ENCODE measurements at regions not wholly inside any gene's neighbourhood (a gene's known extent, or its start where the extent isn't known, plus 50 kb on each side); places are given as distances from the start of the nearest gene placed in this dataset.

DNA sequence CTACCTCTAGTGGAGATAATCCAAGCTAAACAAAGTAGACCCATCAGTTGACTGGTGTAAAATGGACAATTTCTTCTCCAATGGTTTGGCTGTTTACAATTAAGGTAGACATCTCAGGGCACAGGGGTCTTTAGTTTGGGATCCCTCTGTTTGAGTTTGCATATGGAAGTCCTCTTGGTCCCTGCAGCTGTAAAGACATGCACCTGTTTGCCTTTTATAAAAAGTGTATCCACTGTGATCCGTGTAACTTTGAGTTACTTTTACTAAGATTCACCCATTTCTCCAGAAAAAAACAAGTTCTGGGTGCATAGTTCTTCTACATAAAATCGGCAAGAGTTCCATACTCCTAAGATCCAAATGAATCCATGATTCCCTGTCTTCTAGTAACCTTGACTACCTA lies 374.7 kb upstream of the ADAMTS16 start:
- no peak for FAIRE-seq

- FAIRE-seq = no peak
These were observed 374.0 kb upstream of the ADAMTS16 start for GRCh38 chr5:4766101-4766500.

DNA sequence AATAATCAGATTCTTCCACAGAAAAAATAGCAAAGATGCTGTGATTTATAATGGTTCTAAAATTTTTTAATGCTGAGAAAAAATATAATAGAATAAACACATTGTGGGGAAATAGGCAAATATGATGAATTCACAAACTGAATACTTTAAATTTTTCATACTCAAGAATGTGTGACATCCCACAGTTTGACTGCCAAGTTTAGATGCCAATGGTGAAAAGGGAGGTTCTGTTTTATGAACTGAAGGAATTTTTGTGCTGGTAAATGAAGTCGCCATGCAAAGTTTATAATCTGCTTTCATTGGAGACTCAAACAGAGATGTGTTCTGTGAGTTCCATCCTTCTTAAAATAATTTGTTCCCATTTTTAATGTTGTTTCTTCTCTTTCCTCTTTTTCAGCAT lies 367.5 kb upstream of the ADAMTS16 start:
- no peak for FAIRE-seq

- FAIRE-seq = no peak
These were observed 366.3 kb upstream of the ADAMTS16 start for GRCh38 chr5:4773827-4774317.

- FAIRE-seq = no peak
These were observed 362.7 kb upstream of the ADAMTS16 start for GRCh38 chr5:4777435-4777834.

DNA sequence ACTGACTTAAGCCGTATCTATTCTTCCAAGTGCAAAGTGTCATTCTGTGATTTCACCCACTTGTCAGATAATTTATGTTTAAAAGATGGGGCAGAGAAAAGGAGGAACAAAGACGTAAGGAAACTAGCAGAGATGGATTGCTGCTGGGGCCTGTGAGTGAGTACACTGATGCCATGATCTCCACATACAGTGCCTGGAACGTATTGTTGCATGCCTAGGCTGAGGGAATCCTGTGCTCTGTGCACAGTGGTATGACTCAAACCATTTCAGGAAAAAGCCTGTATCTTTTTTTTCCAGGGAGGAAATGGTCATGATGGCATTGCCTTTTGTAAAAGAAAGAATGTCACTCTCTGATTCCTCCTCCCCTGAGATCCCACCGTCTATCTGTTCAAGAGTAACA lies 359.5 kb upstream of the ADAMTS16 start:
- FAIRE-seq = no peak

DNA sequence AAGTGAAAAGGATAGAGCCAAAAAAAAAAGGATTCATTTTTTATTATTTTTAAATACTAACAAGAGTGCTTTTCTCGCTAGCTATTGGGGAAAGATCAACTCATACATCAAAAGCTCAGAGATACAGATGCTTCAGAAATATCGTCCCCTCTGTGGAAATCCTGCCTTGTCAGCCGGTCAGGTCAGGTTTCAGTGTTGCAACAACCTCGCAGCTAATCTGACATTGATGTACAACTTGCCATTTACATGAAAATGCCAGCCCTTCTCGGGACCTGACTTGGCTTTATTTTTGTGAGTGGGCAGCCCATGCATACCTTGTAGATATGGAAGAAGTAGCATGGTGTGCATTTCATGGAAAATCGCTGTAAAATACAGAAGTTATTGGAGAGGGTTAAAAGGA lies 358.8 kb upstream of the ADAMTS16 start:
- FAIRE-seq = no peak

GRCh38 chr5:4785971-4786370 lies 354.2 kb upstream of the ADAMTS16 start:
- FAIRE-seq = no peak

DNA sequence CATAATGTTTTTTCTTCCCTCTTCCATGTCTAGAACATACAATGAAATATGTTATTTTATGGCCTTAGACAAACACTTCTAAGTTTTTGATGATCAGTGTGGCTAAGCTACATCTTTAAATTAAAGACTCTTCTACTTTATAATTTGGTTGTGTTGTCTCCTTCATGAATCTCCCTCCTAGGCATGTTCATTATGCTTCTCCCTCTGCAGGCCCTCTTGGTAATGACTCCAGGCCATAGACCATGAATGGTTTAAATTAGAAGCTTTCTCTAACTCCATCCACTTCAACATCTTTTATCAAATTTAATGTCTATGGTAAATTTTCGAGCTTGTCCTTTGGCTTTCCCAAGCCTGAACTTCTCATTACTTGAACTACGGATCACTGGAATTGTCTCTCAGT lies 342.7 kb upstream of the ADAMTS16 start:
- FAIRE-seq = no peak

DNA sequence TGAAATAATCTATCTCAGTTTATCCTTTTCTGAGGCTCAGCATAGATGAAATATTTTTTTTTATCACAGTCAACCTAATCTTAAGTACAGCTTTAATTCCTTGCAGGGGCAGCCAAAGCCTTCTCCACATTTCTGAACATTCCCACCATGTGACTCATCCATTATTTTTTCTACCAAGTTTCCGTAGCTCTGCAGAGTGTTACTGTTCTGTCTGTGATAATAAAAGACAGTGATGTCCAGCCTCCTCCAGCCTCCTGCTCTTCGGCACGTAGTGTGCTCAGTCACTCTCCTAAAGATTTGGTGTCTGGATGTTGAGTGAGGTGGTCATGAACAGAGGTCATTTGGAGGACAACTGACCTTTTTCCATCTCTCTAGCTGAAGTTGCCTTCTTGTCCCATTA lies 338.1 kb upstream of the ADAMTS16 start:
- no peak for FAIRE-seq

DNA sequence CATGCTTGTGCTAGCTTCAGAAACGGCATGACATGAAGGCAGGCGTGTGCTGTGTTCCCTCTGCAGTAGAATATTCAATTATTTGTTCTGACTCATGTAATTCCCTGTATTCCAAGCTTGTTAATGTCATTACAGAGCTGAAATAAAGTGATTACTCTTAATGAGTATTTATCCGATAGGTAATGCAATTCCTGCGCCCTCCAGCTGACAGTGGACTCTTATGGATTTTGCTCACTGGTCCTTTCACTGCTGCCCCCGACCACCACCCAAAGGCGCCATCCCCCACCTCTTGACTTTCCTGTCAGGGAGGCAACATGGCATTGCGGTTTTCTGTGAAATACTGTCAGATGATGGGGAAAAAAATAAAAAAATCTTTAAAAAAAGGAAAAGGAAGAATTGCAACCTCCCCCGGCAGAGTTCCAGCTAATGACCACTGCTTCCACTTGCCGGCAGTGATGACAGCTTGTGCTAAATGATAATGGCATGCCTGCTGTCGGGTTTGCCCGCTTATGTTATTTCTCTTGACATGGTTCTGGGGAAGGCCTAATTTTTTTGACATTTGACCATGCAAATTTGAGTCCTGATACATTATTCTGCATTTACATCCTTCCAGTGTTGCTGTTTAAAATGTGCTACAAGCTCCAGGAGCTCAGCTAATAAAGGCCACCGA lies 335.3 kb upstream of the ADAMTS16 start:
- FAIRE-seq = no peak

- no peak for FAIRE-seq
These were observed 325.1 kb upstream of the ADAMTS16 start for GRCh38 chr5:4815002-4815401.

GRCh38 chr5:4817767-4818166 lies 322.4 kb upstream of the ADAMTS16 start:
- FAIRE-seq = no peak

DNA sequence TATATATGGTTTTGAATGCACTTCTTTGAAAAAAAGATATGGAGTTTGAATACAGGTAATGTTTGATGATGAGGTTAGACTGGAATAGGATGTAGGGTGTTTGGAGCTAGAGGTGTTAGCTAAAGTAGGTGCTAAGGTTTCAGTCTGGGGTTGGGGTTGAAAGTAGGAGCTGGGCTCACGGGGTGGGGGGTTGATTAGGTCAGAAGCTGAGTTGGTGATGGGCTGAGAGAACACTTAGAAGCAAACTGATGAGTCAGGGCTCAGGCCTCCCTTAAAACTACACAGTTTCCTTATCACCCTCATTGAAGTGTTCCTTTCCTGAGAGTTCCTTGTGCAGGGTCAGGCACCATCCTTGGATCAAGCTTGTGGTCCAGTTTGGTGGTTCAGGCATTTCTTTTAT lies 308.8 kb upstream of the ADAMTS16 start:
- FAIRE-seq = no peak

DNA sequence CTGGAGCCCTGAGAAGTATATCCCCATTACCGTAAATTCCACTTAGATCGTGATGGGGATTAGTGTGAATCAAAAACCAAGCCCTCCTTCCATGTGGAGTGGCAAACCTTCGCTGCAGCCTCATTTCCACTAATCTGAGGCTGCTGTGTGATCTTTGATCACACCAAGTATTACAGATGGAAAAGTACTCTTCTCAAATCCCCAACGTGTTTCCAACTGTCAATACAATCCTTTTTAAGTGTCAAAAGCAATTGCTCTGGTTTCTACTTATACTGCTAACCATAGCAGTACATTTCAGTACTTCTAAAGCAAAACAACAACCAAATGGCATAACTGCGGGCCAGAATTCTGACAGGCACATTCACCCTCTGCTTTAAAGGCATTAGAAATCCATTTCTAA lies 307.7 kb upstream of the ADAMTS16 start:
- FAIRE-seq = no peak

DNA sequence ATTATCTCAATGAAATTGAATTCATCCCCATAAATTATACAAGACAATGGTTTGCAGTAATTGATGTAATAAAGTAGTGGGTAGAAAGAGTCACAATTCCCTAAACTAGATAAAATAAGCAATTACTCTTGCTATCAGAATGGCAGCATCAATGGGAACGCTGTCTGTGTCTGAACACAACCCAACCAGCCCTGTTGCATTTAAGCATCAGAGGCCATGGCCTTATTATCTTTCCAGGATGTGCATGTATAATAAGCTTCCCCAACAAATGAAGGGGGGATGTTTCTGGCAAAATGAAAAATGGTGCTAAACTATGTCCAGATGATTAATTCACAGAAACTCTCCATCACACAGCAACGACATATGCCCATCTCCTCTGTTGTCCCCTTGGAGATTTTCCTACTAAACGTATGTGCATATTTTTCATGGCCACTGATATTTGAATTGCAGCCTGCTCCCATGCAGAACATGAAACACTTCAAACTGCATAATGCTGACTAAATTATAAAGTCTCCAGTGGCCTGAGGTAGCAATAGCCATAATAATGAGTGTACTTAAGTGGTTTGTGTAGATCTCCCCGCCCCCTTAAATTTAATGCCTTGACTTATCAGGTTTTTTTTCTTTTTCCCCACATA lies 306.9 kb upstream of the ADAMTS16 start:
- FAIRE-seq = no peak

DNA sequence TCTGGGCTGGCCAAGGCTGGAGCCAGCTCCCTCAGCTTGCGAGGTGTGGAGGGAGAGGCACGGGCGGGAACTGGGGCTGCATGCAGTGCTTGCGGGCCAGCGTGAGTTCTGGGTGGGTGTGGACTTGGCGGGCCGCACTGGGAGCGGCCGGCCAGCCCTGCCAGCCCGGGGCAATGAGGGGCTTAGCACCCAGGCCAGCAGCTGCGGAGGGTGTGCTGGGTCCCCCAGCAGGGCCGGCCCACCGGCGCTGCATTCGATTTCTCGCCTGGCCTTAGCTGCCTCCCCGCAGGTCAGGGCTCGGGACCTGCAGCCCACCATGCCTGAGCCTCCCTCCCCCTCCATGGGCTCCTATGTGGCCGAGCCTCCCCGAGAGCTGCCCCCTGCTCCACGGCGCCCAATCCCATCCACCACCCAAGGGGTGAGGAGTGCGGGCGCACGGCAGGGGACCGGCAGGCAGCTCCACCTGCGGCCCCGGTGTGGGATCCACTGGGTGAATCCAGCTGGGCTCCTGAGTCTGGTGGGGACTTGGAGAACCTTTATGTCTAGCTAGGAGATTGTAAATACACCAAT lies 302.6 kb upstream of the ADAMTS16 start:
- no peak for FAIRE-seq

DNA sequence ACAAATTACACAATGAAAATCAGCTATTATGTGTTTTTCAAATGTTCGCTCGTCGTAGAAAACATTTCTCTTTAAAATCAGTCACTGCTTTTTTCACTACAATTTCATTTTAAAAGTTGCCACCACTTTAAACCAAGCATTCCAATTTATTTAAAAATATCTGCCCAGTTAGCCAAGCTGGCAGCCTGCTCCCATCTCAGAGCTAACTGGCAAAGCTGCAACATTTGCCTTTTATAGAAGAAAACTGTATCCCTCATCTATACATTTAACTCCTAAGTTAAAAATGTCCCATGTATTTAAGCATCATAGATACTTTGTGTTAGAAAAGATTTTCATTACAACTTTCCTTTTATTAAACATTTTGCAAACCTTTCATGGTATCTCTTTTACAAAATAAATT lies 294.9 kb upstream of the ADAMTS16 start:
- FAIRE-seq = no peak

GRCh38 chr5:4847766-4848165 lies 292.4 kb upstream of the ADAMTS16 start:
- FAIRE-seq = no peak

DNA sequence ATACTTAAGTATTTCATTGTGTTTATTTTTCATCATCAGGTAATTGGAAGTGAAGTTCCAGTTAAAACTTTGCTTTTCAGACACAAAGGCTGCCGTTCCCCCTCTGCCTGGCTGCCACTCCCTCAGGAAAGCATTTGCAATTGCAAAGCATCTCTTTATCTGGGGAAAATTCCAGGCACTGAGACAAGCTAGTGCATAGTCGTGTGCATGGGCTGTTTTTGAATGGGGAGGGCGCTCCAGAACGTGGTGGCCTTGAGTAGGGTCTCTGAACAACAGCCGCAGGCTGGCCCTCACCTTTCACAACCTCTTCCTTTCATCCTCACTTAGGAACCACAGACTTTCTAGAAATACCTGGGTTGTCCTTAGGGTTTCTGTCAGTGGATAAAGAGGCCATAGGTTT lies 285.1 kb upstream of the ADAMTS16 start:
- FAIRE-seq = no peak

- no peak for FAIRE-seq
These were observed 284.2 kb upstream of the ADAMTS16 start for GRCh38 chr5:4855880-4856279.

DNA sequence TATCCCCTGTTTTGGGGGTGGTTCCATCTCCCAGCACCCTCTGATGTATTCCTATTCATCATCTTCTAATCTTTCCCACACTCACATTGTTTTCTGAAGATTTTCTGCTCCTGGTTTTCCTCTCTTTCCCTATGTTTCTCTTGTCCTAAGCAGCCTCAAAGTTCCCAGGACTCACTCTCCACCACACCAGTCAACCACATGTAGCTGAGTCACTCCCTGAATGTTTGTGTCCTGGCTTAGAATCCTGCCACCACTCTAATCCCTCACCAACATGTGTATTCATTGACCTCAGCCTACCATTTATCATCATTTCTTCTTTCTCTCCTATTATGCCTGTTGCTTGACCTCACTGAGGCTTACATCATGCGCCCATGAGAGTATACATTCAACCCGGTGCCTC lies 282.4 kb upstream of the ADAMTS16 start:
- no peak for FAIRE-seq

DNA sequence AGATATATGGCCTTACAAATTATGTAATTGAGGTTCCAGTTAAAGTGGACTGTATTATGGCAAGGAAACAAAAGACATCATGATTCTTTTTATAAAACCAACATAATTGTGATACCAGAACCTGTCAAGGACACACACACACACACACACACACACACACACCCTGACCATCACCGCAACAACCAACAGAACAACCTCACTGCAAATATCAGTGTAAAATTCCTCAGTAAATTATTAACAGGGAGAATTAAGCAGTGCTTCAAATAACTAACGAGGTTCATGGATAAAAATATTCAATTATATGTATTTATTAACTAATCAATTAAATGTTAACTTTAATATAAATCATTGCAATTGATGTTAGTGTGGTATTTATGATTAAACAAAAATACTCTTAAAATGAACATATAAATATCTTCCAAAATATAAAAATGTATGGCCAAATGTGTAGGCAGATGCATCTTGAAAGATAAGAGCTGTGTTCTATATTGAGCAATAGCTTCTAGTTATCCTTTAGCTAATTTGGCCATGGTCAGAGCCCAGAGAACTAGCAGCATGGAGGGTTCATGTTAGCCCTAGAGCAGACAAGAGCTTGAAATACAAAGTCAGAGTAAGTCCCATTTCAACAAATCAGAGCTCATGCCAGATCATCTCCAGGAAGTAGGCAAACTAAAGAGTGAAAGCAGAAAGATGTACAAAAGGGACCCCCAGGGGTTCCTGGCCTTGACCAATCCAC lies 280.5 kb upstream of the ADAMTS16 start:
- no peak for FAIRE-seq

DNA sequence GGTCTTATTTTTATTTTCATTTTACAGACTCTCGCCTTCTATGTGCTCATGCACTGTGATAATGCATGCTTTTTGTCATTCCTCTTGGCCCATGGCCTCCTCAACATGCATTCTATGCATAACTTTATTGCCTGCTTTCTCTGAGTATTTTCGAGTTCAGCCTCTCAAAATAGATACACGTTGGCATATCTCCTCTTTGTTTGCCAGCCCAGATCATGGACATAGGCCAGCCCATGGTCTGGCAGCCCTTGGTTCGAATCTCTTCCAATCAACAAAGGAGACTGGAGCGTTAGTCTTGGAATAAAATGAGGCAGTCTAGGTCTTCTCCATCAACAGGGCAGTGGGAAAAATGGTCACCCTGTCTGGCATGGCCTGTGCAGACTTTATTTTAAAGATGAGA lies 279.5 kb upstream of the ADAMTS16 start:
- no peak for FAIRE-seq
